GM12878 (cell line): ENCODE measurements at regions not wholly inside any gene's neighbourhood (a gene's known extent, or its start where the extent isn't known, plus 50 kb on each side); places are given as distances from the start of the nearest gene placed in this dataset.

Experiments
- E2F4 ChIP-seq: IDR thresholded peaks from 2 replicates; pipeline ENCODE4 v1.6.1; 2012; ENCODE audit warnings: low read depth, low read length, improper control_type of control experiment
- ESRRA ChIP-seq: IDR thresholded peaks from 2 replicates; pipeline ENCODE4 v1.6.1; 2012; ENCODE audit warnings: mild to moderate bottlenecking, low read length, improper control_type of control experiment
- KDM1A ChIP-seq: fragments of 200-600 bp; sonication (generic); IDR thresholded peaks from 2 replicates; pipeline ENCODE4 v1.6.1; 2016; ENCODE audit warnings: borderline replicate concordance
- MAX ChIP-seq: IDR thresholded peaks from 2 replicates; pipeline ENCODE4 v1.6.1; 2012; ENCODE audit warnings: low read depth, low read length, improper control_type of control experiment
- NKRF ChIP-seq: fragments of 450-650 bp; conservative IDR thresholded peaks from 2 replicates; pipeline ENCODE4 v1.6.1; 2017; ENCODE audit warnings: mild to moderate bottlenecking, moderate library complexity
- POLR2AphosphoS2 ChIP-seq: IDR thresholded peaks from 2 replicates; pipeline ENCODE4 v1.6.1; 2011; ENCODE audit warnings: low read depth, mild to moderate bottlenecking, low read length, improper control_type of control experiment, moderate library complexity
- TAF1 ChIP-seq: IDR thresholded peaks from 2 replicates; pipeline ENCODE4 v1.6.1; 2011; ENCODE audit warnings: mild to moderate bottlenecking, low read depth, low read length, borderline replicate concordance

GRCh38 chr17:71764505-71764904 is 356.3 kb upstream of the SOX9 start:
- no peak for TF ChIP-seq E2F4
- TF ChIP-seq NKRF: no peak
- no peak for TF ChIP-seq POLR2AphosphoS2
- no peak for TF ChIP-seq KDM1A
- no peak for TF ChIP-seq MAX
- TF ChIP-seq TAF1: no peak
- no peak for TF ChIP-seq ESRRA
